ENCODE measurements at regions not wholly inside any gene's neighbourhood (a gene's known extent, or its start where the extent isn't known, plus 50 kb on each side); places are given as distances from the start of the nearest gene placed in this dataset.

DNA sequence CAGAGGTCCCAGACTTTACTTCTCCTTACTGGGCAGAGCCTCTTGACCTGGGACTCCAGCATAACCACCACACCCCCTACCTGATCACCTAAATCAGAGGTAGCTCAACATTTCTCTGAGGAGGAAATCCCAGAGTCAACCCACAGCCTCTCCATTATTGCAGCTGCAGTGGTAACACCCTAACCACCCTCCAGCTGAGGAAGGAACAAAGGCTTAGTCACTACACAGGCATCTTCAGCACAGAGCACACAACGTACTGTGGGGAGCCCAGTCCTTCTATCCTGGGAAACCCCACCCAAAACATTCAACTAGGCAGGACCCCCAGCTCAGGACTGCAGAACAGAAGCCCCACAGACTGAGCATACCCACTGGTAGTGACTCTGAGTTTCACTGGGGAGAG is 824.7 kb upstream of the SLITRK5 start:
- TF ChIP-seq POLR2A (IDR thresholded peaks at IDR 0.05; ENCODE audit: low read length) (no peak), GATA1 (IDR thresholded peaks at IDR 0.05; ENCODE audit: low read depth, low read length) (no peak)
- no peak for DNase-seq

DNA sequence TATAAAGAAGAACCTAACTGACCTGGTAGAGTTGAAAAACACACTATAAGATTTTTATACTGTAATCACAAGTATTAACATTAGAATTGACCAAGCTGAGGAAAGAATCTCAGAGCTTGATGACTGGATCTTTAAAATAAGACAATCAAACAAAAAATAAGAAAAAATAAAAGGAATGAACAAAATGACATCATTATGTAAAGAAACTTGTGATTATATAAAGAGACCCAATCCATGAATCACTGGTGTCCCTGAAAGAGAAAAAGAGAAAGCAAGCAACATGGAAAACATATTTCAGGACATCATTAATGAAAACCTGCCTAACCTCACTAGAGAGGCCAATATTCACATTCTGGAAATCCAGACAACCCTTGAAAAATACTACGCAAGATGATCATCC is 822.5 kb upstream of the SLITRK5 start:
- TF ChIP-seq GATA1 (IDR thresholded peaks at IDR 0.05; ENCODE audit: low read depth, low read length) (no peak), POLR2A (IDR thresholded peaks at IDR 0.05; ENCODE audit: low read length) (no peak)
- no peak for DNase-seq

DNA sequence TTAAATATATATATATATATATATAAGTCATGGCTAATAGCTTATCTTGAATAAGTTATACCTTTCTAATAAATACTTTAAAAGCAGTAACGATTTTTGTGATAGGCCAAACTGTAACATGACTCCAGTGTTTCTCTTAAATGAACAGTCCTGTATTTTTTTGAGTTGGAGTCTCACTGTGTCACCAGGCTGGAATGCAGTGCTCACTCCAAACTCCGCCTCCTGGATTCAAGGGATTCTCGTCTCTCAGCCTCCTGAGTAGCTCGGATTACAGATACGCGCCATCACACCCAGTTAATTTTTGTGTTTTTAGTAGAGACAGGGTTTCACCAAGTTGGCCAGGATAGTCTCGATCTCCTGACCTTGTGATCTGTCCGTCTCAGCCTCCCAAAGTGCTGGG is 814.2 kb upstream of the SLITRK5 start:
- no peak for DNase-seq
- TF ChIP-seq POLR2A (IDR thresholded peaks at IDR 0.05; ENCODE audit: low read length) (no peak), GATA1 (IDR thresholded peaks at IDR 0.05; ENCODE audit: low read depth, low read length) (no peak)

DNA sequence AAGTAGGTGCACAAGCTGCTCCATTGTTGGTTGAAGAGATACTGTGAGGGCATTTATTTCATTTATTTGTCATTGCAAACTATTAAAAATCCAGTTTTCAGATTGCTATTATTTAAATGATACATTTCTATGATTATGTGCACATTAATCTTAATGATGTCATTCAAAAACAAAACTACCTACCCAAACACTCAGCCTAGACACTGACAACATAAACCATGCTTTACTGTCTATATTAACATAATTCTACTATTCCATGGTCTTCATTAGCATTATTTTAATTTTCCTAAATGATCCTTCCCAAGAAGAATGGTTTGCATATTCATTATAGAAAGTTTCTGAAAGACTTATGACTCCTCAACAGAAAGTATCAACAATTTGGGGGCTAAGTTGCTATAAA is 813.0 kb upstream of the SLITRK5 start:
- TF ChIP-seq POLR2A (IDR thresholded peaks at IDR 0.05; ENCODE audit: low read length) (no peak), GATA1 (IDR thresholded peaks at IDR 0.05; ENCODE audit: low read depth, low read length) (no peak)
- DNase-seq: no peak

DNA sequence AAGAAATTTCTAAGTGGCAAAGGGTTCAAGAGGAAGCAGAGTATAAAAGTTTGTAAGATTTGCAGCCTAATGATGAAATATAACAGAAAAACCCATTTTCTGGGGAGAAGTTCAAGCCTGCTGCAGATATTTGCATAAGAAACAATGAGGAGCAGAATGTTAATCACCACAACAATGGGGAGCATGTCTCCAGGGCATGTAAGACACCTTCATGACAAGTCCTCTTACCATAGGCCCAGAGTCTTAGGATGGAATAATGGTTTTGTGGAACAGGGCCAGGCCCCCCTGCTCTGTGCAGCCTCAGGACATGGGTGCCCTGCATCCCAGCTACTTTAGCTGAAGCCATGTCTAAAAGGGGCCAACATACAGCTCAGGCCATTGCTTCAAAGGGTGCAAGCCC is 809.0 kb upstream of the SLITRK5 start:
- no peak for DNase-seq
- TF ChIP-seq POLR2A (IDR thresholded peaks at IDR 0.05; ENCODE audit: low read length) (no peak), GATA1 (IDR thresholded peaks at IDR 0.05; ENCODE audit: low read depth, low read length) (no peak)

DNA sequence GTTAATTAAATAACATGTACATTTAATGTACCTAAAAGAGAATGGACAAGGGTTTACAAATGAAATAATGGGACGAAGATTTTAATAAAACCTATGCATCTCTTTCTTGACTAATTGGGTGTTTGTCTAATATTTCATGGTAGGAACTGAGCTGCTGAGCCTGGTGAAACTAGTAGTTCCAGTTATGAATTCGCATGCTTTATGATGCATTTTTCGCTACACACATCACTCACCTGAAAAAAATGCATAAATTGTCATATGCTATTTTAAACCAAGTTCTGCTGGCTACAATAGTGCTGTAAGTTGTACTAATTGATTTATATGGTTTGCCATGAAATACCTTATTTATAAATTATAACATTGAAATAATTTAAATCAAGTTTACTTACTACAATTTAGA is 806.8 kb upstream of the SLITRK5 start:
- TF ChIP-seq POLR2A (IDR thresholded peaks at IDR 0.05; ENCODE audit: low read length) (no peak), GATA1 (IDR thresholded peaks at IDR 0.05; ENCODE audit: low read depth, low read length) (no peak)
- no peak for DNase-seq

DNA sequence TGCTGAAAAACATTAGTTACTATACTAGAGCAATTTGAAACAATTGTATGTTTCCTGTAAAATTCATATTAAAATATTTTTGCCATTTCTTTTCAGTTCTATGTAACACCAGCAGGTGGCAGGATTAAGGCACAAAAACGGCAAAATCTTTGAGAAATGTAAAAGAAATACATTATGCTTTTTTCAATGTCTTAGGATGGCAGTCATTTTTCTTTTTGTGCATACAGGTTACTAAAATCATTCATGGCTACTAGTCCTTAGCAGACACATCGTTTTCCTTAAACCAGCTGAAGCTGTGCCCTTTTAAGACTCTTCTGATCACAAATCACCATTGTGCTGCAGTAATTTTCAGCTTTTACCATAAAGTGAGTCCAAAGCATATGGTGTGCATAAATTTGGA is 800.7 kb upstream of the SLITRK5 start:
- DNase-seq: peak; percentile 15 to 46

DNA sequence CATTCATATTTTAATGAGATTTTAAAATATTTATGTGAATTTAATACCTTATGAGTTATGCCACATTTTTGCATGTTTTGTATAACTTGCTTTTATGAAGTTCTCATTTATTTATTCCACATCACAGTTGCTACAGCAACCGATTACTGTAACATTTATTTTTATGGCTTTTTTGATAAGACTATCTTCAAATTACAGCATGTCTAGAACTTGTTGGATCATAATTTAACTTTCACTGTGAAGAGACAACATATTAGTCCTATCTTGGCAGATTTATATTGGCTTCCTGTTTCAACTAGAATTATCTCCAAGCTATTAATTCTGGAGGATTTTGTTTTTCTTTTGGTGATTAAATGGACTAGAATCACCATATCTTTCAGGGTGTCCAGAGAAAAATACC is 793.7 kb upstream of the SLITRK5 start:
- DNase-seq: peak; percentile 15 to 37
- no peak for TF ChIP-seq GATA1 (IDR thresholded peaks at IDR 0.05; ENCODE audit: low read depth, low read length)
- no peak for TF ChIP-seq POLR2A (IDR thresholded peaks at IDR 0.05; ENCODE audit: low read length)

More for the DNA sequence above, 800.7 kb upstream of the SLITRK5 start:
- TF ChIP-seq POLR2A (IDR thresholded peaks at IDR 0.05; ENCODE audit: low read length): no peak

DNA sequence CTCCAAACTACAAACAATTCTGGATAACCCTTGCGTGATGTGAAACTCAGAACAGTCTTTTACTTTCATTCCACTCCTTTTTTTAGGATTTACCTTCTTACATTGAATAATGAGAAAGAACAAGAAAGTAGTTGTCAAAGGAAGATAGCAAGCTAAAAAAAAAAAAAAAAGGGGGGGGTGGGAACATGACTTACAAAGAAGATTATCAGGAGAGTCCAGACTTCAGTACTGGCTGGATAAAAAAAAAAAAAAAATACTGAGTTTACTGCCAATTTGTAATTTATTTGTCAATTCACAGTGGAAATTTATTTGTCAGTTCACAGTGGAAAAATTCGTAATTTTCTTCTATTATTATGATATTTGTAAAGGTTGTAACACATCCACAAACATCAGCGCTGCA is 792.4 kb upstream of the SLITRK5 start:
- peak; percentile 54 to 79 for DNase-seq
- no peak for TF ChIP-seq POLR2A (IDR thresholded peaks at IDR 0.05; ENCODE audit: low read length)
- TF ChIP-seq GATA1 (IDR thresholded peaks at IDR 0.05; ENCODE audit: low read depth, low read length): no peak

DNA sequence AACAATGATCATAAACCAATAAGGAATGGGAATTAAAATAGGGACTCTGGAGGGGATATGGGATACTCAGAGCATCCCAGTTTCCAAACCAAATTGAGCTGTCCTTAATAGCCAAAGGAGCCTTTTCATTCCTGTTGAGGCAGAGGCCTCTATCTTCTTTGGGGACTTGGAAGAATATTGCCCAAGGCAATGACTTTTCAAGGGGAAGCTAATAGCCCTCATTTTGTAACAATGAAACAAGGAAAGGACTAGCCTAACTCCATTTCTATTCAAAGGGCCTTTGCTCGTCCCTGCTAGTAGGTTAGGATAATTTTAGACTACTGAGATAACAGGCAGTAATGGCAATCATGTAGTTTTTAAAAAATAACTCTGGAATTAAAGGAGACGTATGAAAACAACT is 789.8 kb upstream of the SLITRK5 start:
- DNase-seq: no peak
- TF ChIP-seq GATA1 (IDR thresholded peaks at IDR 0.05; ENCODE audit: low read depth, low read length): no peak
- TF ChIP-seq POLR2A (IDR thresholded peaks at IDR 0.05; ENCODE audit: low read length): no peak

DNA sequence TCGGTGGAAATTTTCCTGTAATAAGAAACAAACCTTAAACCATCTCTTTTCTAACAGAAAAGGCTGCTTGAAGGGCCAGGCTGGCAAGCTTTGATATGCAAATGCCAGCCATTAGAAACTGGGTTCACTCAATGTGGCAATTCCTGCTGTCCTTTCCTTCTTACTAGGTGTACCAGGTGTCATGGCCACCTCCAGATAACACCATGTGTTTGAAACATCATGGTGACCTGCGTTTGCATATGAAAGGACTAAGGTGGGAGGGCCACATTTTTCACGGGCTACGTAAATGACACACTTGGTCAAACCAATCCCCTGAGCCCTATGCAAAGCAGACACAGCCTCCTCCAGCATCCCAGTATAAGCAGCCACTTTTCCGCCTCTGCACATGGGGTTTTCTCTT is 789.1 kb upstream of the SLITRK5 start:
- TF ChIP-seq GATA1 (IDR thresholded peaks at IDR 0.05; ENCODE audit: low read depth, low read length): no peak
- no peak for TF ChIP-seq POLR2A (IDR thresholded peaks at IDR 0.05; ENCODE audit: low read length)
- peak; percentile 3 to 5 for DNase-seq

DNA sequence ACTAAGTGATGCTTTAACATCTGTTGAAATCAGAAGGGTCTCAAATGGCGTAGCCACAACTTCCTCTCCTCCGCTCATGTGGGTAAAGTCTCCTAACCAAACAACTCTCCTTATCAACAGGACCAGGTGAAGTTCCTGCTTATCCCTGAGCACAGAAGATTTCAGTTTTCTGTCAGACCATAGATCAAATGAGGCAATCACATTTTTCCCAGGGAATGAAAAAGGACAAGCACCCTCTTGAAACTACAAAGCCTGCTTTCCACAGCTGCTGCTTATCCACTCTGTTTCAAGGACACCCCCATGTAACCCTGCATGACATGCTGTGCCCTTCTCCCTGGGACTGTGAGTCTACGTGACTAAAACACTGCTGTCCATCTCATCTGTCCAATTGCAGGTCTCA is 788.3 kb upstream of the SLITRK5 start:
- TF ChIP-seq POLR2A (IDR thresholded peaks at IDR 0.05; ENCODE audit: low read length): no peak
- no peak for TF ChIP-seq GATA1 (IDR thresholded peaks at IDR 0.05; ENCODE audit: low read depth, low read length)
- peak; percentile 27 to 57 for DNase-seq

DNA sequence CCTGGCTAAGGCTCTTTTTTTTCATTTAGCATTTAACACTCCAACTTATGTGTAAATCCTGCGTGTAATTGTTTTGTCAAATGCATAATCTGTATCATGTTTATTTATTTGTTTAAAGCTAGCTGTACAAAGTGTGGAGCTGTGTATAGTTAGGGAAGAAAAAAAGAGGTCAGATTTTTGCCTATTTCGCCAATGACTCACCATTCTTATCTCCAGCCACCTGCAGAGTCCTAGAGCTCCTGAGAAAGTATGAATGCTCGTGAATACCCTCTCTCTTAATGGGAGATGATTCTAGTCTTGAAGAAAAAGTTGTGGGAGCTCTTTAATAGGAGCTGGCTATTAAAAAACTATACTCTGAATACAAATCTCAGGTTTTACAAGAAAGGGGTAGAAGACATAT is 778.8 kb upstream of the SLITRK5 start:
- no peak for DNase-seq
- TF ChIP-seq POLR2A (IDR thresholded peaks at IDR 0.05; ENCODE audit: low read length) (no peak), GATA1 (IDR thresholded peaks at IDR 0.05; ENCODE audit: low read depth, low read length) (no peak)

DNA sequence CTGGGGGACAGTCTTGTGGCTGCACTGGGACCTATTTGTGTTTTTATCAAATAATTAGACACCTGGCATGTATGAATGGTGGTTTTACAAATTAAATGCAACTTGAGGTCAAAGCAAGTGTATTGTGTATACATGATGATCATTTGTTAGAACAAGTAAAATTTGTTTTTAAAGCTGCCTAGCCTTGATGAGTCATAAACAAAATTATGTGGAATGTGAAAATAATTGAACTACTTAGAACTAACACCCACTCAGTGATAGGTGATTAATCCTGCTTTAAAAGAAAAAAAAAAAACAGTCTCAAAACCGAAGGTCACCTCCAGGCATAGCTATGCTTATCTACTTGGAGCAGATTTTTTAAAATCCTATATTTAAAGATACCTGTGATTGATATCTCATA is 770.3 kb upstream of the SLITRK5 start:
- DNase-seq: no peak
- no peak for TF ChIP-seq POLR2A (IDR thresholded peaks at IDR 0.05; ENCODE audit: low read length)
- TF ChIP-seq GATA1 (IDR thresholded peaks at IDR 0.05; ENCODE audit: low read depth, low read length): no peak

DNA sequence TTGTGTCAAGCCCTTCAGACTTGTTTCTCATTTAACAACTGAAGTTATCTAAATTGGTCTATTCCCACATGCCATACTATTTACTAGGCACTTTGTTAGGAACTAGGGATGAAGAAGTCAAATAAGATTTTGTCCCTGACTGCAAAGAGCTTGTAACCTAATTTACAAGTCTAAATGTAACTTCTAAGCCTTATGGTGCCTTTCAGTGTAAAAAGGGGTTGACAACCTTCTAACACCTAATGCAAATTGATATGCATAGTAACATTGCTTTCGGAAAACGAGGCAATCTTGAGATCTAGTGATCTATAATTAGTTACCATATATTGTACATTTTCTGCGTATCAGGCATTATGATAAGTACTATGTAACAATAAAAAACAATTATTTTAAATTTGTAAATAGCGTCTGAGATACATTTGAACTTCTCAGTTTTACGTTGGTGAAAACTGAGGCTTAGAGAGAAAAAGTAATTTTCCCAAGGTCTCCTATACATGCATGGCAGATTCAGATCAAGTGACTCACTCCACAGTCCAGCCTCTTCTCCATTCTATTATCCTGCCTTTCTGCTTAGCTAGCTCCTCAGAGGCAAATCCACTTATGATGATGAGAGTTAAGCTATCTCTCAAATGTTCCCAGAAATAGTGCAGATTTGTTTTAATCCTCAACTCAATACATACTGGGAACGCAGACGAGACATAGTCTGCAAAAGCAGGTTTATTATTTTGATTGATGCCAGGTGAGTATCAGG is 764.9 kb upstream of the SLITRK5 start:
- TF ChIP-seq POLR2A (IDR thresholded peaks at IDR 0.05; ENCODE audit: low read length): no peak
- no peak for TF ChIP-seq GATA1 (IDR thresholded peaks at IDR 0.05; ENCODE audit: low read depth, low read length)
- DNase-seq: no peak

DNA sequence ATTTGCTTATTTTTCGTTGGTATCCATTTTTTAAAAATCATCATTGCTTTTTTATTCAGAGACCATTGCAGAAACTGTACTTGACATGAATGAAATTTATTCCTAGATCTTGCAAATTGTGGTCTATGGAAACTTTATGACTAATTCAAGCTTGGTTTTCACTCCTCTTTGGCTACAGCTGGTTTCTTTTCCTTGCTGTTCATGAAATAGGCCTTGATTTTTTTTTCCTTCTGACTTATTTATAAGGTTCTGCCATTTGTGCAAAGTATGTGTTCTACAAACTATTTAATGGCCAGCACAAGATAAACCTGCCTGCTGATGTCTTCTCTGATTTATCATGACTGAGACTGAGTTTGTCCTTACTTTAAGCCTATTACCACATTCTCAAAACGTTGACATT is 764.0 kb upstream of the SLITRK5 start:
- TF ChIP-seq POLR2A (IDR thresholded peaks at IDR 0.05; ENCODE audit: low read length) (no peak), GATA1 (IDR thresholded peaks at IDR 0.05; ENCODE audit: low read depth, low read length) (no peak)
- no peak for DNase-seq

All from erythroblast (primary cell).